ENCODE measurements at regions not wholly inside any gene's neighbourhood (a gene's known extent, or its start where the extent isn't known, plus 50 kb on each side); places are given as distances from the start of the nearest gene placed in this dataset.
"Not testable (repeated sequence)": the region's sequence is repeated elsewhere in the genome, so short reads cannot be mapped to it uniquely, and the experiment has no call there.

GRCh38 chr12:5096241-5096924, 52.7 kb downstream of the KCNA5 start:
- no peak for DNase-seq (ENCODE audit: low read depth in 3 of 3)

- DNase-seq (ENCODE audit: low read depth in 3 of 3) = no peak
These were observed 54.1 kb downstream of the KCNA5 start for GRCh38 chr12:5097786-5098185.

GRCh38 chr12:5099136-5099535, 55.5 kb downstream of the KCNA5 start:
- no peak for DNase-seq (ENCODE audit: low read depth in 3 of 3)

- no peak for DNase-seq (ENCODE audit: low read depth in 3 of 3)
These were observed 55.9 kb downstream of the KCNA5 start for GRCh38 chr12:5099591-5099990.

GRCh38 chr12:5101686-5102085, 58.0 kb downstream of the KCNA5 start:
- DNase-seq (ENCODE audit: low read depth in 3 of 3) = no peak

GRCh38 chr12:5102261-5102789, 58.6 kb downstream of the KCNA5 start:
- no peak for DNase-seq (ENCODE audit: low read depth in 3 of 3)

GRCh38 chr12:5102806-5103205, 59.1 kb downstream of the KCNA5 start:
- no peak for DNase-seq (ENCODE audit: low read depth in 3 of 3)

GRCh38 chr12:5110345-5110744, 66.7 kb downstream of the KCNA5 start:
- DNase-seq (ENCODE audit: low read depth in 3 of 3) = no peak

GRCh38 chr12:5114436-5114835, 70.8 kb downstream of the KCNA5 start:
- no peak for DNase-seq (ENCODE audit: low read depth in 3 of 3)

GRCh38 chr12:5121784-5122183, 78.1 kb downstream of the KCNA5 start:
- DNase-seq (ENCODE audit: low read depth in 3 of 3) = not testable (repeated sequence)

- not testable (repeated sequence) for DNase-seq (ENCODE audit: low read depth in 3 of 3)
These were observed 78.7 kb downstream of the KCNA5 start for GRCh38 chr12:5122256-5122831.

GRCh38 chr12:5123921-5124320, 80.2 kb downstream of the KCNA5 start:
- DNase-seq (ENCODE audit: low read depth in 3 of 3) = no peak

GRCh38 chr12:5124401-5124800, 80.7 kb downstream of the KCNA5 start:
- DNase-seq (ENCODE audit: low read depth in 3 of 3) = no peak

GRCh38 chr12:5134861-5135525, 91.3 kb downstream of the KCNA5 start:
- no peak for DNase-seq (ENCODE audit: low read depth in 3 of 3)

- DNase-seq (ENCODE audit: low read depth in 3 of 3) = no peak
These were observed 94.6 kb downstream of the KCNA5 start for GRCh38 chr12:5138256-5138655.

GRCh38 chr12:5138845-5139244, 95.2 kb downstream of the KCNA5 start:
- DNase-seq (ENCODE audit: low read depth in 3 of 3) = no peak

GRCh38 chr12:5139751-5140150, 96.1 kb downstream of the KCNA5 start:
- DNase-seq (ENCODE audit: low read depth in 3 of 3) = no peak

GRCh38 chr12:5140190-5140589, 96.5 kb downstream of the KCNA5 start:
- no peak for DNase-seq (ENCODE audit: low read depth in 3 of 3)

GRCh38 chr12:5148880-5149279, 105.2 kb downstream of the KCNA5 start:
- DNase-seq (ENCODE audit: low read depth in 3 of 3) = no peak

GRCh38 chr12:5154091-5154490, 110.4 kb downstream of the KCNA5 start:
- DNase-seq (ENCODE audit: low read depth in 3 of 3) = no peak

GRCh38 chr12:5155866-5156265, 112.2 kb downstream of the KCNA5 start:
- no peak for DNase-seq (ENCODE audit: low read depth in 3 of 3)

- no peak for DNase-seq (ENCODE audit: low read depth in 3 of 3)
These were observed 117.1 kb downstream of the KCNA5 start for GRCh38 chr12:5160827-5161226.

GRCh38 chr12:5163661-5164060, 120.0 kb downstream of the KCNA5 start:
- no peak for DNase-seq (ENCODE audit: low read depth in 3 of 3)

All from stimulated activated CD4-positive, alpha-beta T cell treated with anti-CD3 and anti-CD28 coated beads, TNF-alpha, amount 100 ng/mL, for 24 hours (primary cell).